ENCODE measurements at regions not wholly inside any gene's neighbourhood (a gene's known extent, or its start where the extent isn't known, plus 50 kb on each side); places are given as distances from the start of the nearest gene placed in this dataset.

GRCh38 chr5:91875196-91875779 is 492.2 kb upstream of the ARRDC3 start:
- Histone ChIP-seq H3K27ac (no peak overlapping the region), H3K4me3 (no peak overlapping the region), H3K4me1 (no peaks in the 10 kb centered on the region), H3K27me3 (no peaks in the 10 kb centered on the region), H3K9me3 (no peaks in the 10 kb centered on the region), H3K36me3 (no peaks in the 10 kb centered on the region)
- ATAC-seq = no peak
- TF ChIP-seq POLR2AphosphoS5 (IDR thresholded peaks at IDR 0.05) (no peak), EP300 (IDR thresholded peaks at IDR 0.05) (no peak), POLR2A (IDR thresholded peaks at IDR 0.05) (no peak)
- TF ChIP-seq, protein P1, sequence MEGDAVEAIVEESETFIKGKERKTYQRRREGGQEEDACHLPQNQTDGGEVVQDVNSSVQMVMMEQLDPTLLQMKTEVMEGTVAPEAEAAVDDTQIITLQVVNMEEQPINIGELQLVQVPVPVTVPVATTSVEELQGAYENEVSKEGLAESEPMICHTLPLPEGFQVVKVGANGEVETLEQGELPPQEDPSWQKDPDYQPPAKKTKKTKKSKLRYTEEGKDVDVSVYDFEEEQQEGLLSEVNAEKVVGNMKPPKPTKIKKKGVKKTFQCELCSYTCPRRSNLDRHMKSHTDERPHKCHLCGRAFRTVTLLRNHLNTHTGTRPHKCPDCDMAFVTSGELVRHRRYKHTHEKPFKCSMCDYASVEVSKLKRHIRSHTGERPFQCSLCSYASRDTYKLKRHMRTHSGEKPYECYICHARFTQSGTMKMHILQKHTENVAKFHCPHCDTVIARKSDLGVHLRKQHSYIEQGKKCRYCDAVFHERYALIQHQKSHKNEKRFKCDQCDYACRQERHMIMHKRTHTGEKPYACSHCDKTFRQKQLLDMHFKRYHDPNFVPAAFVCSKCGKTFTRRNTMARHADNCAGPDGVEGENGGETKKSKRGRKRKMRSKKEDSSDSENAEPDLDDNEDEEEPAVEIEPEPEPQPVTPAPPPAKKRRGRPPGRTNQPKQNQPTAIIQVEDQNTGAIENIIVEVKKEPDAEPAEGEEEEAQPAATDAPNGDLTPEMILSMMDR (IDR thresholded peaks at IDR 0.05) = no peak
- WGBS, 2 donors (ENCODE audit: low coverage in 1 of 2) = 61 to 69% methylated on average over 9 of the region's 9 CpGs

DNA sequence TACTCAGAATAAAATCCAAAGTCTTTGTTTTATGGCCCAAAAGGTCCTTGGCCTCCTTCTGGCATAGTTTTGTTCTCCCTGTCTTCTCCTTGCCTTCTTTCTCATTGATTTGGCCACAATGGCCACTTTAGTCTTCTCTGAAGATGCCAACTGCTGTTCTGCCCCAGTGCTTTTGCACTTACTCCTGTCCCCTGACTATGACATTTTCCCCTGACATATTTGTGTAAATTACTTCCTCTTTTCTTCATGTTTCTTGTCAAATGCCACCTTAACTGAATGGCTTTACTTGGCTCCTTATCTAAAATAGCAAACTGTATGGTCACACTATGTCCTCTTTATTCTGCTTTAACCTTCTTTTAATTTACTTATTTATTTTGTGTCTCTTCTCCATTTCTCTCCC is 484.7 kb upstream of the ARRDC3 start:
- TF ChIP-seq, protein P1 (IDR thresholded peaks at IDR 0.05) = no peak
- TF ChIP-seq POLR2A (IDR thresholded peaks at IDR 0.05) = no peak
- TF ChIP-seq POLR2AphosphoS5 (IDR thresholded peaks at IDR 0.05) = no peak
- no peak for TF ChIP-seq EP300 (IDR thresholded peaks at IDR 0.05)
- ATAC-seq = no peak
- H3K36me3 ChIP-seq = no peaks in the 10 kb centered on the region

DNA sequence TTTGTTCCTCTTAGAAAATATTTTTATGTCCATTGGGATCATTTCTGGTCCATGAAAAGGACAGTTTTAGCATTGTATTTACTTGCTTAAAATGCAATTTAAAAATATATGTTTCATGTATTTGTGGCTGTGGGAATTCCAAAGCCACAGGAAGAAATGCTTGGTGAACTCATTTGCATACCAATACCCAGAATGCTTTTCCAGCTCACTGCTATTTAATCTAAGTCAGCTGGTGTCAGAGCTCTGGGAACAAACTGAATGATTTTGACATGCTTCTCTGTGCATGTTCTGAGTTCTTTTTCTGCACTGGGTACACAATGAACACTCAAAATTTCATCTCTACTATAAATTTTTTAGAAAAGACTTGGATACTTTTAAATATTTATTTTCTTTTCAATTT is 482.8 kb upstream of the ARRDC3 start:
- Histone ChIP-seq H3K9me3 (no peaks in the 10 kb centered on the region), H3K27me3 (no peaks in the 10 kb centered on the region), H3K4me3 (no peak overlapping the region), H3K36me3 (no peaks in the 10 kb centered on the region), H3K4me1 (no peaks in the 10 kb centered on the region), H3K27ac (no peak overlapping the region)
- ATAC-seq = no peak
- TF ChIP-seq EP300 (IDR thresholded peaks at IDR 0.05) (no peak), POLR2AphosphoS5 (IDR thresholded peaks at IDR 0.05) (no peak)

More for the DNA sequence above, 484.7 kb upstream of the ARRDC3 start:
- H3K4me3 ChIP-seq = no peak overlapping the region
- H3K27me3 ChIP-seq = no peaks in the 10 kb centered on the region
- H3K4me1 ChIP-seq = no peaks in the 10 kb centered on the region
- no peaks in the 10 kb centered on the region for H3K9me3 ChIP-seq
- no peak overlapping the region for H3K27ac ChIP-seq

GRCh38 chr5:91864962-91865361 is 481.8 kb upstream of the ARRDC3 start:
- Histone ChIP-seq H3K27me3 (no peaks in the 10 kb centered on the region), H3K36me3 (no peaks in the 10 kb centered on the region), H3K9me3 (no peaks in the 10 kb centered on the region), H3K4me1 (no peaks in the 10 kb centered on the region), H3K4me3 (no peak overlapping the region), H3K27ac (no peak overlapping the region)
- 7 to 13% methylated on average over 1 of the region's 1 CpG for WGBS, 2 donors (ENCODE audit: low coverage in 1 of 2)
- ATAC-seq = no peak
- TF ChIP-seq, protein P1 (IDR thresholded peaks at IDR 0.05) = no peak
- TF ChIP-seq POLR2AphosphoS5 (IDR thresholded peaks at IDR 0.05) (no peak), EP300 (IDR thresholded peaks at IDR 0.05) (no peak), POLR2A (IDR thresholded peaks at IDR 0.05) (no peak)

- H3K4me3 ChIP-seq = no peak overlapping the region
Measured at GRCh38 chr5:91851670-91852069, 468.6 kb upstream of the ARRDC3 start.

More at GRCh38 chr5:91851670-91852069, 468.6 kb upstream of the ARRDC3 start:
- Histone ChIP-seq H3K36me3 (no peaks in the 10 kb centered on the region), H3K9me3 (no peaks in the 10 kb centered on the region), H3K27ac (no peak overlapping the region), H3K27me3 (no peaks in the 10 kb centered on the region), H3K4me1 (no peaks in the 10 kb centered on the region)
- 41 to 51% methylated on average over 2 of the region's 2 CpGs for WGBS, 2 donors (ENCODE audit: low coverage in 1 of 2)
- TF ChIP-seq POLR2A (IDR thresholded peaks at IDR 0.05) (no peak), POLR2AphosphoS5 (IDR thresholded peaks at IDR 0.05) (no peak), EP300 (IDR thresholded peaks at IDR 0.05) (no peak)
- TF ChIP-seq, protein P1 (IDR thresholded peaks at IDR 0.05) = no peak
- ATAC-seq = no peak
